KMS-11 (cell line): ENCODE measurements at regions not wholly inside any gene's neighbourhood (a gene's known extent, or its start where the extent isn't known, plus 50 kb on each side); places are given as distances from the start of the nearest gene placed in this dataset.
"Not testable (repeated sequence)": the region's sequence is repeated elsewhere in the genome, so short reads cannot be mapped to it uniquely, and the experiment has no call there.

Experiments used
- H2AFZ ChIP-seq: fragments of 200-600 bp; sonication (generic); 2 replicates; pipeline ENCODE4 v1.6.1; 2016; ENCODE audit warnings: antibody characterized with exemption, mixed run types, low read depth
- H3K27ac ChIP-seq: fragments of 200-600 bp; sonication (generic); 2 replicates; pipeline ENCODE4 v1.6.1; 2016; ENCODE audit warnings: mild to moderate bottlenecking, mixed run types
- H3K27me3 ChIP-seq: fragments of 200-600 bp; sonication (generic); 2 replicates; pipeline ENCODE4 v1.6.1; 2017; ENCODE audit warnings: mild to moderate bottlenecking, low read depth, mixed run types, moderate library complexity; ENCODE audit not compliant: insufficient read depth
- H3K36me3 ChIP-seq: fragments of 200-600 bp; sonication (generic); 2 replicates; pipeline ENCODE4 v1.6.1; 2017; ENCODE audit warnings: mild to moderate bottlenecking, mixed run types; ENCODE audit not compliant: insufficient read depth
- H3K4me1 ChIP-seq: fragments of 200-600 bp; sonication (generic); 2 replicates; pipeline ENCODE4 v1.6.1; 2016; ENCODE audit warnings: mild to moderate bottlenecking, low read depth, mixed run types; ENCODE audit not compliant: poor library complexity, severe bottlenecking
- H3K4me2 ChIP-seq: fragments of 200-600 bp; sonication (generic); 2 replicates; pipeline ENCODE4 v1.7.0; 2016; ENCODE audit warnings: mild to moderate bottlenecking, mixed run types
- H3K4me3 ChIP-seq: fragments of 200-600 bp; sonication (generic); IDR thresholded peaks from 2 replicates; pipeline ENCODE4 v1.6.1; 2017; ENCODE audit warnings: low read depth, low read length, mixed read lengths; ENCODE audit not compliant: insufficient read depth
- H3K79me2 ChIP-seq: fragments of 200-600 bp; sonication (generic); 2 replicates; pipeline ENCODE4 v1.6.1; 2016; ENCODE audit warnings: low read depth, mixed run types; ENCODE audit not compliant: insufficient read depth
- H3K9ac ChIP-seq: fragments of 200-600 bp; sonication (generic); 2 replicates; pipeline ENCODE4 v1.6.1; 2016; ENCODE audit warnings: mild to moderate bottlenecking, mixed run types
- H4K20me1 ChIP-seq: fragments of 200-600 bp; sonication (generic); 2 replicates; pipeline ENCODE4 v1.6.1; 2016; ENCODE audit warnings: mild to moderate bottlenecking, mixed run types; ENCODE audit not compliant: insufficient read depth
- CTCF ChIP-seq: fragments of 200-600 bp; sonication (generic); conservative IDR thresholded peaks from 2 replicates; pipeline ENCODE4 v1.6.1; 2017; ENCODE audit warnings: low read depth, mild to moderate bottlenecking, antibody characterized with exemption, low read length, moderate library complexity, mixed read lengths

- Histone ChIP-seq H3K79me2 (no peaks in the 10 kb centered on the region), H3K4me3 (no peak overlapping the region), H3K4me1 (no peaks in the 10 kb centered on the region), H3K9ac (no peak overlapping the region), H4K20me1 (no peaks in the 10 kb centered on the region), H3K36me3 (no peaks in the 10 kb centered on the region), H3K27ac (no peak overlapping the region), H3K4me2 (no peak overlapping the region), H2AFZ (no peak overlapping the region), H3K27me3 (no peaks in the 10 kb centered on the region)
- no peak for TF ChIP-seq CTCF
Observed at GRCh38 chrX:1052021-1052420, 160.4 kb downstream of the CRLF2 start.

- no peaks in the 10 kb centered on the region for H4K20me1 ChIP-seq
- no peaks in the 10 kb centered on the region for H3K27me3 ChIP-seq
- no peaks in the 10 kb centered on the region for H3K4me1 ChIP-seq
- no peak overlapping the region for H3K27ac ChIP-seq
- H2AFZ ChIP-seq = no peak overlapping the region
- H3K9ac ChIP-seq = no peak overlapping the region
- no peak for TF ChIP-seq CTCF
- no peaks in the 10 kb centered on the region for H3K79me2 ChIP-seq
- H3K4me2 ChIP-seq = no peak overlapping the region
- H3K36me3 ChIP-seq = no peaks in the 10 kb centered on the region
- H3K4me3 ChIP-seq = no peak overlapping the region
Observed at GRCh38 chrX:1051421-1051820, 161.0 kb downstream of the CRLF2 start.

GRCh38 chrX:1045680-1046314 lies 166.7 kb downstream of the CRLF2 start:
- Histone ChIP-seq H2AFZ (no peak overlapping the region), H4K20me1 (no peaks in the 10 kb centered on the region), H3K4me1 (no peaks in the 10 kb centered on the region), H3K4me2 (no peak overlapping the region), H3K27me3 (no peaks in the 10 kb centered on the region), H3K36me3 (no peaks in the 10 kb centered on the region), H3K79me2 (no peaks in the 10 kb centered on the region), H3K9ac (no peak overlapping the region), H3K27ac (no peak overlapping the region), H3K4me3 (no peak overlapping the region)
- TF ChIP-seq CTCF = no peak

GRCh38 chrX:1041091-1041490 lies 171.4 kb downstream of the CRLF2 start:
- no peaks in the 10 kb centered on the region for H3K36me3 ChIP-seq
- H3K4me3 ChIP-seq = no peak overlapping the region
- H3K79me2 ChIP-seq = no peaks in the 10 kb centered on the region
- no peak for TF ChIP-seq CTCF
- no peaks in the 10 kb centered on the region for H3K27me3 ChIP-seq
- no peak overlapping the region for H3K27ac ChIP-seq
- no peak overlapping the region for H3K4me2 ChIP-seq
- no peaks in the 10 kb centered on the region for H3K4me1 ChIP-seq
- no peak overlapping the region for H3K9ac ChIP-seq
- no peak overlapping the region for H2AFZ ChIP-seq
- H4K20me1 ChIP-seq = no peaks in the 10 kb centered on the region

- not testable (repeated sequence) for H3K4me1 ChIP-seq, H3K4me2 ChIP-seq, H4K20me1 ChIP-seq, H3K4me3 ChIP-seq, H3K36me3 ChIP-seq, H3K27me3 ChIP-seq, H3K79me2 ChIP-seq, H3K27ac ChIP-seq, H2AFZ ChIP-seq, H3K9ac ChIP-seq
Observed at GRCh38 chrX:1035931-1036330, 176.5 kb downstream of the CRLF2 start.
